NCI-H2227 treated with DMSO at 0.1 percent for 48 hours (cell line): ENCODE measurements at regions not wholly inside any gene's neighbourhood (a gene's known extent, or its start where the extent isn't known, plus 50 kb on each side); places are given as distances from the start of the nearest gene placed in this dataset.
"Not testable (repeated sequence)": the region's sequence is repeated elsewhere in the genome, so short reads cannot be mapped to it uniquely, and the experiment has no call there.

Experiments used
- DNase-seq: peaks from one replicate; lab custom pipeline; 2025; lab: John Stamatoyannopoulos, UW

GRCh38 chr1:71345491-71345890 lies 264.7 kb upstream of the ZRANB2 start:
- DNase-seq, result no peak

- DNase-seq, result no peak
Observed at GRCh38 chr1:71343686-71344416, 263.0 kb upstream of the ZRANB2 start.

GRCh38 chr1:71339238-71339637 lies 258.4 kb upstream of the ZRANB2 start:
- no peak for DNase-seq

- no peak for DNase-seq
Observed at GRCh38 chr1:71330991-71331390, 250.2 kb upstream of the ZRANB2 start.

- DNase-seq, result no peak
Observed at GRCh38 chr1:71324671-71325267, 243.9 kb upstream of the ZRANB2 start.

- no peak for DNase-seq
Observed at GRCh38 chr1:71312545-71312944, 231.7 kb upstream of the ZRANB2 start.

GRCh38 chr1:71311376-71311775 lies 230.5 kb upstream of the ZRANB2 start:
- DNase-seq, result no peak

GRCh38 chr1:71307451-71307850 lies 226.6 kb upstream of the ZRANB2 start:
- DNase-seq, result no peak

GRCh38 chr1:71304125-71304524 lies 223.3 kb upstream of the ZRANB2 start:
- no peak for DNase-seq

- DNase-seq, result no peak
Observed at GRCh38 chr1:71303617-71304041, 222.8 kb upstream of the ZRANB2 start.

- DNase-seq, result no peak
Observed at GRCh38 chr1:71298633-71299032, 217.8 kb upstream of the ZRANB2 start.

- no peak for DNase-seq
Observed at GRCh38 chr1:71296551-71297134, 215.8 kb upstream of the ZRANB2 start.

- no peak for DNase-seq
Observed at GRCh38 chr1:71295350-71295749, 214.5 kb upstream of the ZRANB2 start.

- no peak for DNase-seq
Observed at GRCh38 chr1:71294178-71294577, 213.3 kb upstream of the ZRANB2 start.

- no peak for DNase-seq
Observed at GRCh38 chr1:71292203-71292602, 211.4 kb upstream of the ZRANB2 start.

GRCh38 chr1:71290506-71291237 lies 209.8 kb upstream of the ZRANB2 start:
- DNase-seq, result not testable (repeated sequence)

GRCh38 chr1:71285529-71285928 lies 204.7 kb upstream of the ZRANB2 start:
- no peak for DNase-seq

- no peak for DNase-seq
Observed at GRCh38 chr1:71276466-71276865, 195.6 kb upstream of the ZRANB2 start.

- no peak for DNase-seq
Observed at GRCh38 chr1:71273334-71273733, 192.5 kb upstream of the ZRANB2 start.

- DNase-seq, result no peak
Observed at GRCh38 chr1:71270394-71270915, 189.6 kb upstream of the ZRANB2 start.

- DNase-seq, result no peak
Observed at GRCh38 chr1:71269818-71270217, 189.0 kb upstream of the ZRANB2 start.

GRCh38 chr1:71269179-71269578 lies 188.3 kb upstream of the ZRANB2 start:
- DNase-seq, result no peak

- DNase-seq, result no peak
Observed at GRCh38 chr1:71267220-71267619, 186.4 kb upstream of the ZRANB2 start.
